Lung (tissue), 11 donors: ENCODE measurements at regions not wholly inside any gene's neighbourhood (a gene's known extent, or its start where the extent isn't known, plus 50 kb on each side); places are given as distances from the start of the nearest gene placed in this dataset.

Experiments used
- ATAC-seq: fragments of 200-7000 bp; cut with Tn5 transposase; one replicate; pipeline ENCODE4 v1.9.1; 2020; ENCODE audit warnings: moderate number of reproducible peaks; ENCODE audit not compliant: insufficient read depth, low FRiP score
- DNase-seq, 3 donors: peaks; one replicate each; pipeline ENCODE4 v3.0.0-alpha.2; 2013 to 2017
- H3K27ac ChIP-seq, 2 donors: one replicate each; pipeline ENCODE4 v1.5.1; 2013; ENCODE audit warnings: mild to moderate bottlenecking in 2 of 2, moderate library complexity in 2 of 2, control low read depth in 1 of 2, inconsistent platforms in 1 of 2, low read depth in 1 of 2, low read length in 1 of 2
- H3K27me3 ChIP-seq, 3 donors: one replicate each; pipeline ENCODE4 v1.5.1; 2013; ENCODE audit warnings: low read length in 2 of 3; ENCODE audit not compliant: control insufficient read depth in 3 of 3, insufficient read depth in 3 of 3
- H3K36me3 ChIP-seq, 4 donors: one replicate each; pipeline ENCODE4 v1.5.1; 2013; ENCODE audit warnings: low read length in 4 of 4, mild to moderate bottlenecking in 1 of 4, moderate library complexity in 1 of 4; ENCODE audit not compliant: control insufficient read depth in 4 of 4, insufficient read depth in 4 of 4
- H3K4me1 ChIP-seq, 5 donors: one replicate each; pipeline ENCODE4 v1.5.1; 2013; ENCODE audit warnings: low read length in 5 of 5, mild to moderate bottlenecking in 2 of 5, moderate library complexity in 1 of 5; ENCODE audit not compliant: control insufficient read depth in 5 of 5, insufficient read depth in 5 of 5
- H3K4me3 ChIP-seq: one replicate; pipeline ENCODE4 v1.5.1; 2013; ENCODE audit warnings: mild to moderate bottlenecking, control low read depth, moderate library complexity
- H3K9ac ChIP-seq, 2 donors: one replicate each; pipeline ENCODE4 v1.5.1; 2013; ENCODE audit warnings: low read length in 2 of 2, control low read depth in 1 of 2; ENCODE audit not compliant: insufficient read depth in 1 of 2
- H3K9me3 ChIP-seq, 4 donors: one replicate each; pipeline ENCODE4 v1.5.1; 2013; ENCODE audit warnings: low read length in 3 of 4, mild to moderate bottlenecking in 1 of 4, moderate library complexity in 1 of 4; ENCODE audit not compliant: control insufficient read depth in 4 of 4, insufficient read depth in 3 of 4
- CTCF ChIP-seq: IDR thresholded peaks from 2 replicates; pipeline ENCODE4 v1.5.1; 2012; ENCODE audit warnings: mild to moderate bottlenecking; ENCODE audit errors: control extremely low read depth, extremely low read depth
- WGBS, 2 donors: extraction: QIAGEN DNeasy Blood & Tissue Kit; methylation state at CpG; one replicate each; pipeline ENCODE4 v1.1.7; 2013; 5-methylcytosine and 5-hydroxymethylcytosine counted together
- donor health status: control.
- donor health status: control.
- donor health status: Bipolar disorder and iron deficiency.
- donor health status: healthy.
- donor health status: DM: yes; HTN: yes; CAD: no.

- Histone ChIP-seq H3K4me1 (peaks cover 0 to 18% (median 6%) of the 10 kb centered on the region in 5 donors), H3K9me3 (no peaks in the 10 kb centered on the region), H3K27ac (no peak overlapping the region), H3K27me3 (no peaks in the 10 kb centered on the region), H3K4me3 (no peak overlapping the region), H3K36me3 (no peaks in the 10 kb centered on the region), H3K9ac (no peak overlapping the region)
- DNase-seq (peak in 2 of 3 donors; percentile 74 to 78), ATAC-seq (no peak)
- 46 to 63% methylated on average over 4 of the region's 4 CpGs for WGBS, 2 donors
- no peak for TF ChIP-seq CTCF
Observed at GRCh38 chr12:47591361-47591791, 114.5 kb downstream of the RPAP3 start.

- Histone ChIP-seq H3K36me3 (no peaks in the 10 kb centered on the region), H3K4me1 (peaks cover 0 to 18% (median 6%) of the 10 kb centered on the region in 5 donors), H3K27ac (no peak overlapping the region), H3K4me3 (no peak overlapping the region), H3K9ac (no peak overlapping the region), H3K27me3 (no peaks in the 10 kb centered on the region), H3K9me3 (no peaks in the 10 kb centered on the region)
- no peak for ATAC-seq
- WGBS, 2 donors = 61 to 62% methylated on average over 3 of the region's 3 CpGs
- DNase-seq = peak; percentile 65 to 81 (median 71)
- TF ChIP-seq CTCF = no peak
Observed at GRCh38 chr12:47590771-47591360, 115.0 kb downstream of the RPAP3 start.

GRCh38 chr12:47586952-47587669 is 118.7 kb downstream of the RPAP3 start:
- Histone ChIP-seq H3K27me3 (no peaks in the 10 kb centered on the region), H3K9ac (no peak overlapping the region), H3K36me3 (no peaks in the 10 kb centered on the region), H3K4me3 (no peak overlapping the region), H3K9me3 (no peaks in the 10 kb centered on the region), H3K4me1 (peaks cover 0 to 13% (median 6%) of the 10 kb centered on the region in 5 donors), H3K27ac (no peak overlapping the region)
- ATAC-seq (no peak), DNase-seq (no peak)
- TF ChIP-seq CTCF = no peak
- WGBS, 2 donors = 89 to 94% methylated on average over 4 of the region's 4 CpGs
